Dendritic cell treated with granulocyte-macrophage colony-stimulating factor and Interleukin-4, amounts not matched to agents 40 ng/mL and 50 ng/mL, for 4 days (primary cell): ENCODE measurements at regions not wholly inside any gene's neighbourhood (a gene's known extent, or its start where the extent isn't known, plus 50 kb on each side); places are given as distances from the start of the nearest gene placed in this dataset.
"Not testable (repeated sequence)": the region's sequence is repeated elsewhere in the genome, so short reads cannot be mapped to it uniquely, and the experiment has no call there.

Source experiments
- H3K27ac Mint-ChIP-seq: one replicate; pipeline ENCODE4 v1.8.0; 2022; ENCODE audit warnings: mild to moderate bottlenecking, mixed read lengths
- H3K27me3 Mint-ChIP-seq: one replicate; pipeline ENCODE4 v1.8.0; 2022; ENCODE audit warnings: mild to moderate bottlenecking, mixed read lengths
- H3K36me3 Mint-ChIP-seq: one replicate; pipeline ENCODE4 v1.8.0; 2022; ENCODE audit warnings: low read depth, mixed read lengths
- H3K4me1 Mint-ChIP-seq: one replicate; pipeline ENCODE4 v1.8.0; 2022; ENCODE audit warnings: low read depth, mixed read lengths
- H3K4me3 Mint-ChIP-seq: one replicate; pipeline ENCODE4 v1.8.0; 2022; ENCODE audit warnings: mild to moderate bottlenecking, moderate library complexity, mixed read lengths
- H3K9me3 Mint-ChIP-seq: one replicate; pipeline ENCODE4 v1.8.0; 2022; ENCODE audit warnings: mixed read lengths
- intact Hi-C: fragments of 100-400 bp; cut with micrococcal nuclease; formaldehyde crosslinking; loops from one replicate; pipeline ENCODE4 v1.15.0; 2022

- intact Hi-C loops = no loop called here
Observed at GRCh38 chr11:57871231-57871630, 109.6 kb downstream of the CTNND1 start.

GRCh38 chr11:57873196-57873911 lies 111.8 kb downstream of the CTNND1 start:
- intact Hi-C loops = no loop called here
- no peaks in the 10 kb centered on the region for H3K4me1 Mint-ChIP-seq
- no peaks in the 10 kb centered on the region for H3K36me3 Mint-ChIP-seq
- no peaks in the 10 kb centered on the region for H3K9me3 Mint-ChIP-seq
- H3K27me3 Mint-ChIP-seq = peaks cover 4% of the 10 kb centered on the region
- no peak overlapping the region for H3K4me3 Mint-ChIP-seq
- no peak overlapping the region for H3K27ac Mint-ChIP-seq

More at GRCh38 chr11:57871231-57871630, 109.6 kb downstream of the CTNND1 start:
- no peaks in the 10 kb centered on the region for H3K36me3 Mint-ChIP-seq
- no peak overlapping the region for H3K27ac Mint-ChIP-seq
- H3K4me1 Mint-ChIP-seq = no peaks in the 10 kb centered on the region
- H3K4me3 Mint-ChIP-seq = no peak overlapping the region
- H3K27me3 Mint-ChIP-seq = peaks cover 4% of the 10 kb centered on the region
- H3K9me3 Mint-ChIP-seq = no peaks in the 10 kb centered on the region

GRCh38 chr11:57874981-57875380 lies 113.4 kb downstream of the CTNND1 start:
- Mint-ChIP-seq H3K27me3 (peaks cover 4% of the 10 kb centered on the region), H3K4me3 (no peak overlapping the region), H3K4me1 (peaks cover 4% of the 10 kb centered on the region), H3K27ac (no peak overlapping the region), H3K9me3 (no peaks in the 10 kb centered on the region), H3K36me3 (no peaks in the 10 kb centered on the region)
- intact Hi-C loops = no loop called here

GRCh38 chr11:57881647-57882046 lies 120.0 kb downstream of the CTNND1 start:
- Mint-ChIP-seq H3K9me3 (no peaks in the 10 kb centered on the region), H3K27ac (no peak overlapping the region), H3K4me1 (peaks cover 10% of the 10 kb centered on the region), H3K36me3 (no peaks in the 10 kb centered on the region), H3K27me3 (no peaks in the 10 kb centered on the region), H3K4me3 (no peak overlapping the region)
- intact Hi-C loops = no loop called here

- no peaks in the 10 kb centered on the region for H3K27me3 Mint-ChIP-seq
- no peaks in the 10 kb centered on the region for H3K9me3 Mint-ChIP-seq
- peaks cover 10% of the 10 kb centered on the region for H3K4me1 Mint-ChIP-seq
- no peak overlapping the region for H3K27ac Mint-ChIP-seq
- no peak overlapping the region for H3K4me3 Mint-ChIP-seq
- intact Hi-C loops = no loop called here
- no peaks in the 10 kb centered on the region for H3K36me3 Mint-ChIP-seq
Observed at GRCh38 chr11:57883630-57884029, 122.0 kb downstream of the CTNND1 start.

GRCh38 chr11:57885298-57886050 lies 123.9 kb downstream of the CTNND1 start:
- peaks cover 6% of the 10 kb centered on the region for H3K4me1 Mint-ChIP-seq
- intact Hi-C loops = no loop called here
- H3K27ac Mint-ChIP-seq = no peak overlapping the region
- H3K27me3 Mint-ChIP-seq = no peaks in the 10 kb centered on the region
- H3K4me3 Mint-ChIP-seq = no peak overlapping the region
- H3K36me3 Mint-ChIP-seq = no peaks in the 10 kb centered on the region
- no peaks in the 10 kb centered on the region for H3K9me3 Mint-ChIP-seq

- H3K27ac Mint-ChIP-seq = no peak overlapping the region
- H3K27me3 Mint-ChIP-seq = peaks cover 1% of the 10 kb centered on the region
- intact Hi-C loops = no loop called here
- no peaks in the 10 kb centered on the region for H3K4me1 Mint-ChIP-seq
- no peaks in the 10 kb centered on the region for H3K9me3 Mint-ChIP-seq
- H3K4me3 Mint-ChIP-seq = no peak overlapping the region
- no peaks in the 10 kb centered on the region for H3K36me3 Mint-ChIP-seq
Observed at GRCh38 chr11:57888386-57888785, 126.8 kb downstream of the CTNND1 start.

GRCh38 chr11:57890521-57890920 lies 128.9 kb downstream of the CTNND1 start:
- peaks cover 1% of the 10 kb centered on the region for H3K27me3 Mint-ChIP-seq
- no peaks in the 10 kb centered on the region for H3K4me1 Mint-ChIP-seq
- no peak overlapping the region for H3K4me3 Mint-ChIP-seq
- H3K9me3 Mint-ChIP-seq = no peaks in the 10 kb centered on the region
- H3K36me3 Mint-ChIP-seq = no peaks in the 10 kb centered on the region
- H3K27ac Mint-ChIP-seq = no peak overlapping the region
- intact Hi-C loops = no loop called here

- H3K9me3 Mint-ChIP-seq = not testable (repeated sequence)
Observed at GRCh38 chr11:57893200-57893599, 130.5 kb upstream of the OR9Q1 start.

GRCh38 chr11:57896361-57897145 lies 127.1 kb upstream of the OR9Q1 start:
- H3K27ac Mint-ChIP-seq = no peak overlapping the region
- no peak overlapping the region for H3K4me3 Mint-ChIP-seq
- intact Hi-C loops = no loop called here
- no peaks in the 10 kb centered on the region for H3K27me3 Mint-ChIP-seq
- H3K4me1 Mint-ChIP-seq = no peaks in the 10 kb centered on the region
- H3K9me3 Mint-ChIP-seq = no peaks in the 10 kb centered on the region
- H3K36me3 Mint-ChIP-seq = no peaks in the 10 kb centered on the region

More at GRCh38 chr11:57893200-57893599, 130.5 kb upstream of the OR9Q1 start:
- H3K36me3 Mint-ChIP-seq, H3K27ac Mint-ChIP-seq, H3K4me1 Mint-ChIP-seq, intact Hi-C loops, H3K4me3 Mint-ChIP-seq, H3K27me3 Mint-ChIP-seq: not testable (repeated sequence)

- H3K4me1 Mint-ChIP-seq = peaks cover 11% of the 10 kb centered on the region
- H3K9me3 Mint-ChIP-seq = no peaks in the 10 kb centered on the region
- peaks cover 7% of the 10 kb centered on the region for H3K27me3 Mint-ChIP-seq
- H3K27ac Mint-ChIP-seq = no peak overlapping the region
- H3K4me3 Mint-ChIP-seq = no peak overlapping the region
- intact Hi-C loops = no loop called here
- H3K36me3 Mint-ChIP-seq = no peaks in the 10 kb centered on the region
Observed at GRCh38 chr11:57899378-57899777, 124.3 kb upstream of the OR9Q1 start.

GRCh38 chr11:57900320-57900719 lies 123.4 kb upstream of the OR9Q1 start:
- no peak overlapping the region for H3K4me3 Mint-ChIP-seq
- H3K36me3 Mint-ChIP-seq = no peaks in the 10 kb centered on the region
- H3K27ac Mint-ChIP-seq = no peak overlapping the region
- H3K4me1 Mint-ChIP-seq = peaks cover 15% of the 10 kb centered on the region
- intact Hi-C loops = no loop called here
- no peaks in the 10 kb centered on the region for H3K9me3 Mint-ChIP-seq
- H3K27me3 Mint-ChIP-seq = peaks cover 10% of the 10 kb centered on the region

- no peaks in the 10 kb centered on the region for H3K9me3 Mint-ChIP-seq
- peaks cover 10% of the 10 kb centered on the region for H3K27me3 Mint-ChIP-seq
- peaks cover 15% of the 10 kb centered on the region for H3K4me1 Mint-ChIP-seq
- H3K4me3 Mint-ChIP-seq = no peak overlapping the region
- H3K36me3 Mint-ChIP-seq = no peaks in the 10 kb centered on the region
- no peak overlapping the region for H3K27ac Mint-ChIP-seq
- intact Hi-C loops = no loop called here
Observed at GRCh38 chr11:57901278-57901677, 122.4 kb upstream of the OR9Q1 start.

GRCh38 chr11:57901756-57902155 lies 121.9 kb upstream of the OR9Q1 start:
- Mint-ChIP-seq H3K36me3 (no peaks in the 10 kb centered on the region), H3K27me3 (peaks cover 10% of the 10 kb centered on the region), H3K4me1 (peaks cover 15% of the 10 kb centered on the region), H3K9me3 (no peaks in the 10 kb centered on the region), H3K4me3 (no peak overlapping the region), H3K27ac (no peak overlapping the region)
- intact Hi-C loops = no loop called here
